HL-60 (cell line): ENCODE measurements at regions not wholly inside any gene's neighbourhood (a gene's known extent, or its start where the extent isn't known, plus 50 kb on each side); places are given as distances from the start of the nearest gene placed in this dataset.

Source experiments
- DNase-seq, 2 experiments: peaks; one replicate each; pipeline ENCODE4 v3.0.0-alpha.2; 2010 to 2020; ENCODE audit warnings: low read depth in 1 of 2, low spot score in 1 of 2
- H3K27ac ChIP-seq: fragments of 250-450 bp; sonication (Bioruptor Pico); replicated peaks from 2 replicates; pipeline ENCODE4 v1.5.1; 2020; ENCODE audit warnings: mild to moderate bottlenecking, moderate library complexity
- H3K27me3 ChIP-seq: fragments of 250-450 bp; sonication (Bioruptor Pico); 2 replicates; pipeline ENCODE4 v1.5.1; 2021; ENCODE audit warnings: mild to moderate bottlenecking, moderate library complexity; ENCODE audit not compliant: insufficient read depth, poor library complexity, severe bottlenecking
- H3K4me3 ChIP-seq: replicated peaks from 2 replicates; pipeline ENCODE4 v1.5.1; 2011; ENCODE audit warnings: mild to moderate bottlenecking, control low read depth, low read length; ENCODE audit not compliant: insufficient read depth
- GABPA ChIP-seq: IDR thresholded peaks from 2 replicates; pipeline ENCODE4 v1.6.1; 2012; ENCODE audit warnings: low read depth
- POLR2AphosphoS5 ChIP-seq: IDR thresholded peaks from 2 replicates; pipeline ENCODE4 v1.6.1; 2012; ENCODE audit warnings: low read depth
- REST ChIP-seq: IDR thresholded peaks from 2 replicates; pipeline ENCODE4 v1.6.1; 2012; ENCODE audit warnings: low read depth; ENCODE audit not compliant: insufficient replicate concordance
- SPI1 ChIP-seq: IDR thresholded peaks from 2 replicates; pipeline ENCODE4 v1.6.1; 2012; ENCODE audit warnings: low read depth, mild to moderate bottlenecking, borderline replicate concordance
- TF ChIP-seq, protein P1 (sequence below): IDR thresholded peaks from one replicate; pipeline ENCODE4 v1.5.1; 2011; ENCODE audit warnings: low read length, control low read depth, inconsistent platforms; ENCODE audit not compliant: insufficient read depth

DNA sequence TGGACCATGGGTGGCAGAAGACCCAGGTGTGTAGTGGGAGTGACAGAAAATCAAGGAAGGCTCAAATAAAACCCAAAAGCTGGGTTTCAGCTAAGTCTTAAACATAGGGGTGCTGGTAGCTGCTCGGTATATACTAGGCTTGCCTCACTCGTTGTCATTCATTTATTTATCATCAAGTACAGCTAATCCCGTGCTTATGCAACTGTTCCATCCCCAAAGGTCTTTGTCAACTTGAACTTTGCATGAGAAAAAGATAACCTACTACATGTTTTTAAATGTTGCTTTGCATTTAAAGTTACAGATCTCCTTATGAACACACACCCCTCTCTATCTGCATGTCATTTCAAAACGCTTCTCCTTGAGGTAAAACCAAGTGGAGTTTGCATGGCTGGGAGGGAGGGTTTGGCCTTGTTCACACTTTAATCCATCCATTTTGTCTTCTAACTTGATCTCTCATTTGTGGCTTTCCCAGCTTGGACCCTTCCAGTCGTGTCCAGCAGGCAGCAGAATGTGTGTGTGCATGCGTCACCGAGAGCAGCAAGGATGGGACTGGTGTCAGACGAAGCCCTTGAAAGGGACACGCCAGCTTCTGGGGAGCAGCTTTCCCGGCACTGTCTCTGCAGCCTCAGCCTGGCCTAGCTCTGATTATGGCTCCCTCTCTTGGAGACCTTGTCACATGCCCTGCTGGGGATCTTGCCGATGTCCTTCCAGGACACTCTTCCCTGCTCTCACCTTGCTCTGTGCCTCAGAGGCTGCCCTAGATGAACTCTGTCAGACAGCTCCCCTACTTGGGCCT is 133.5 kb downstream of the GADD45G start:
- TF ChIP-seq REST = no peak
- TF ChIP-seq GABPA = no peak
- TF ChIP-seq, protein P1, sequence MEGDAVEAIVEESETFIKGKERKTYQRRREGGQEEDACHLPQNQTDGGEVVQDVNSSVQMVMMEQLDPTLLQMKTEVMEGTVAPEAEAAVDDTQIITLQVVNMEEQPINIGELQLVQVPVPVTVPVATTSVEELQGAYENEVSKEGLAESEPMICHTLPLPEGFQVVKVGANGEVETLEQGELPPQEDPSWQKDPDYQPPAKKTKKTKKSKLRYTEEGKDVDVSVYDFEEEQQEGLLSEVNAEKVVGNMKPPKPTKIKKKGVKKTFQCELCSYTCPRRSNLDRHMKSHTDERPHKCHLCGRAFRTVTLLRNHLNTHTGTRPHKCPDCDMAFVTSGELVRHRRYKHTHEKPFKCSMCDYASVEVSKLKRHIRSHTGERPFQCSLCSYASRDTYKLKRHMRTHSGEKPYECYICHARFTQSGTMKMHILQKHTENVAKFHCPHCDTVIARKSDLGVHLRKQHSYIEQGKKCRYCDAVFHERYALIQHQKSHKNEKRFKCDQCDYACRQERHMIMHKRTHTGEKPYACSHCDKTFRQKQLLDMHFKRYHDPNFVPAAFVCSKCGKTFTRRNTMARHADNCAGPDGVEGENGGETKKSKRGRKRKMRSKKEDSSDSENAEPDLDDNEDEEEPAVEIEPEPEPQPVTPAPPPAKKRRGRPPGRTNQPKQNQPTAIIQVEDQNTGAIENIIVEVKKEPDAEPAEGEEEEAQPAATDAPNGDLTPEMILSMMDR = no peak
- no peak for TF ChIP-seq POLR2AphosphoS5
- no peak for TF ChIP-seq SPI1
- DNase-seq = no peak
- Histone ChIP-seq H3K27me3 (no peaks in the 10 kb centered on the region), H3K4me3 (no peak overlapping the region), H3K27ac (no peak overlapping the region)

GRCh38 chr9:89739511-89739910 is 134.7 kb downstream of the GADD45G start:
- Histone ChIP-seq H3K27me3 (no peaks in the 10 kb centered on the region), H3K27ac (no peak overlapping the region), H3K4me3 (no peak overlapping the region)
- DNase-seq = no peak
- TF ChIP-seq REST (no peak), SPI1 (no peak), GABPA (no peak), POLR2AphosphoS5 (no peak)

- no peaks in the 10 kb centered on the region for H3K27me3 ChIP-seq
- no peak for TF ChIP-seq SPI1
- no peak for TF ChIP-seq REST
- TF ChIP-seq GABPA = no peak
- no peak for TF ChIP-seq POLR2AphosphoS5
- no peak overlapping the region for H3K27ac ChIP-seq
- DNase-seq = no peak
- no peak overlapping the region for H3K4me3 ChIP-seq
These were observed 135.1 kb downstream of the GADD45G start for GRCh38 chr9:89739916-89740315.

GRCh38 chr9:89740722-89741121 is 135.9 kb downstream of the GADD45G start:
- H3K4me3 ChIP-seq = no peak overlapping the region
- no peaks in the 10 kb centered on the region for H3K27me3 ChIP-seq
- no peak overlapping the region for H3K27ac ChIP-seq
- TF ChIP-seq REST (no peak), GABPA (no peak), POLR2AphosphoS5 (no peak), SPI1 (no peak)
- TF ChIP-seq, protein P1 = no peak
- no peak for DNase-seq
